ENCODE measurements at regions not wholly inside any gene's neighbourhood (a gene's known extent, or its start where the extent isn't known, plus 50 kb on each side); places are given as distances from the start of the nearest gene placed in this dataset.
"Not testable (repeated sequence)": the region's sequence is repeated elsewhere in the genome, so short reads cannot be mapped to it uniquely, and the experiment has no call there.

DNA sequence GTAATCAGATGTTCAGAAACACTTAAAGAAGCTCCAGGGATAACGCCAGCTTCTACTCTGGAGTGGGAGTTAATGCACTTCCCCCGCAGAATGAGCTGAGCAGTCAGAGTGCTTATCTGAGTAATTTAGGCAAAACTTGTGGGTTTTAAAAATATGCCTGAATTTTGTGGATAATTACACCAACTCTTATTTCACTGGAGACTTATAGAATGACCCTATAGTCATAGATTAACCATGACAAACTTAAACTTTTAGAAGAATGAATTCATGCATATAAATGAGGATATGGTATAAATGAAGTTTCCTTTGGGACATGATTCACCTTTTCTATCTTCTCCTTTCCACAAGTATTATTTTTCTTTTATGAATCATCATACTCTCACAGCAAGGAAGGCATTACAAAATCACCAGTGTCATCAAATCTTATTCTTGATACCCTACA is 241.1 kb upstream of the FBXO33 start:
- no peaks in the 10 kb centered on the region for H3K9me3 ChIP-seq (ENCODE audit: control insufficient read depth, low read length)

GRCh38 chr14:39668449-39668848 is 236.2 kb upstream of the FBXO33 start:
- H3K4me3 ChIP-seq (ENCODE audit: low read length) = no peak overlapping the region
- H3K9ac ChIP-seq (ENCODE audit: low read length) = no peak overlapping the region
- H3K27me3 ChIP-seq (replicated peaks; ENCODE audit: control insufficient read depth, insufficient read depth, low read length) = no peaks in the 10 kb centered on the region
- DNase-seq (ENCODE audit: low read depth) = no peak
- no peaks in the 10 kb centered on the region for H3K4me1 ChIP-seq (ENCODE audit: control insufficient read depth, insufficient read depth, low read length)
- H3K9me3 ChIP-seq (ENCODE audit: control insufficient read depth, low read length) = no peaks in the 10 kb centered on the region
- H3K36me3 ChIP-seq (ENCODE audit: control insufficient read depth, insufficient read depth, low read length, severe bottlenecking) = no peaks in the 10 kb centered on the region

More for the DNA sequence above, 241.1 kb upstream of the FBXO33 start:
- Histone ChIP-seq H3K9ac (ENCODE audit: low read length) (no peak overlapping the region), H3K36me3 (ENCODE audit: control insufficient read depth, insufficient read depth, low read length, severe bottlenecking) (no peaks in the 10 kb centered on the region), H3K4me1 (ENCODE audit: control insufficient read depth, insufficient read depth, low read length) (peaks cover 4% of the 10 kb centered on the region), H3K4me3 (ENCODE audit: low read length) (no peak overlapping the region), H3K27me3 (replicated peaks; ENCODE audit: control insufficient read depth, insufficient read depth, low read length) (no peaks in the 10 kb centered on the region)
- peak; percentile 3 for DNase-seq (ENCODE audit: low read depth)

GRCh38 chr14:39666386-39666785 is 234.2 kb upstream of the FBXO33 start:
- DNase-seq (ENCODE audit: low read depth) = no peak
- no peaks in the 10 kb centered on the region for H3K4me1 ChIP-seq (ENCODE audit: control insufficient read depth, insufficient read depth, low read length)
- H3K4me3 ChIP-seq (ENCODE audit: low read length) = no peak overlapping the region
- H3K27me3 ChIP-seq (replicated peaks; ENCODE audit: control insufficient read depth, insufficient read depth, low read length) = no peaks in the 10 kb centered on the region
- no peaks in the 10 kb centered on the region for H3K36me3 ChIP-seq (ENCODE audit: control insufficient read depth, insufficient read depth, low read length, severe bottlenecking)
- H3K9ac ChIP-seq (ENCODE audit: low read length) = no peak overlapping the region
- H3K9me3 ChIP-seq (ENCODE audit: control insufficient read depth, low read length) = no peaks in the 10 kb centered on the region

GRCh38 chr14:39665075-39665475 is 232.8 kb upstream of the FBXO33 start:
- Histone ChIP-seq H3K9me3 (ENCODE audit: control insufficient read depth, low read length) (no peaks in the 10 kb centered on the region), H3K4me1 (ENCODE audit: control insufficient read depth, insufficient read depth, low read length) (no peaks in the 10 kb centered on the region), H3K9ac (ENCODE audit: low read length) (no peak overlapping the region), H3K27me3 (replicated peaks; ENCODE audit: control insufficient read depth, insufficient read depth, low read length) (no peaks in the 10 kb centered on the region), H3K36me3 (ENCODE audit: control insufficient read depth, insufficient read depth, low read length, severe bottlenecking) (no peaks in the 10 kb centered on the region), H3K4me3 (ENCODE audit: low read length) (no peak overlapping the region)
- DNase-seq (ENCODE audit: low read depth) = no peak

GRCh38 chr14:39664646-39665045 is 232.4 kb upstream of the FBXO33 start:
- Histone ChIP-seq H3K9ac (ENCODE audit: low read length) (no peak overlapping the region), H3K27me3 (replicated peaks; ENCODE audit: control insufficient read depth, insufficient read depth, low read length) (no peaks in the 10 kb centered on the region), H3K9me3 (ENCODE audit: control insufficient read depth, low read length) (no peaks in the 10 kb centered on the region), H3K4me3 (ENCODE audit: low read length) (no peak overlapping the region), H3K4me1 (ENCODE audit: control insufficient read depth, insufficient read depth, low read length) (no peaks in the 10 kb centered on the region), H3K36me3 (ENCODE audit: control insufficient read depth, insufficient read depth, low read length, severe bottlenecking) (no peaks in the 10 kb centered on the region)
- no peak for DNase-seq (ENCODE audit: low read depth)

GRCh38 chr14:39641224-39641623 is 209.0 kb upstream of the FBXO33 start:
- Histone ChIP-seq H3K9ac (ENCODE audit: low read length) (no peak overlapping the region), H3K36me3 (ENCODE audit: control insufficient read depth, insufficient read depth, low read length, severe bottlenecking) (no peaks in the 10 kb centered on the region), H3K9me3 (ENCODE audit: control insufficient read depth, low read length) (no peaks in the 10 kb centered on the region), H3K4me1 (ENCODE audit: control insufficient read depth, insufficient read depth, low read length) (no peaks in the 10 kb centered on the region), H3K4me3 (ENCODE audit: low read length) (no peak overlapping the region), H3K27me3 (replicated peaks; ENCODE audit: control insufficient read depth, insufficient read depth, low read length) (no peaks in the 10 kb centered on the region)
- no peak for DNase-seq (ENCODE audit: low read depth)

- not testable (repeated sequence) for H3K27me3 ChIP-seq (replicated peaks; ENCODE audit: control insufficient read depth, insufficient read depth, low read length); H3K9me3 ChIP-seq (ENCODE audit: control insufficient read depth, low read length); H3K9ac ChIP-seq (ENCODE audit: low read length); H3K36me3 ChIP-seq (ENCODE audit: control insufficient read depth, insufficient read depth, low read length, severe bottlenecking); DNase-seq (ENCODE audit: low read depth); H3K4me3 ChIP-seq (ENCODE audit: low read length); H3K4me1 ChIP-seq (ENCODE audit: control insufficient read depth, insufficient read depth, low read length)
Measured at GRCh38 chr14:39639009-39639408, 206.8 kb upstream of the FBXO33 start.

DNA sequence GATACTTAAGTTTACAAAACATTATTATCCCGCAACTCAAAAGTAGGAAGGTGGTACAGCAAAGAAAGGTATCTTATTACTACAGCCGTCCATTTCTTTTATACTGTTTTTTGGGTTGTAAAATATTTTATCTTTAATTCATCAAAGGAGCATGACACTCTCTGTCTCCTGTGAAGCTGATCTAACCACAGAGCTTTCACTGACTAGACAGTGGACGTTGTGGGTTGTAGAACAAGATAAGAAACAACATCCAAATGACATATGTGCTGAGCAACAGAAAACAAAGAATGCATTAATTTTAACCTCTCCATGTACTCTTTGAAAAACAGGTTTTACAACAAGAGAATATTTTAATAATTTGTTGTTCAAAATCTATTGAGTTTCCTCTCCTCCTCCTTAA is 195.9 kb upstream of the FBXO33 start:
- Histone ChIP-seq H3K4me3 (ENCODE audit: low read length) (no peak overlapping the region), H3K9ac (ENCODE audit: low read length) (no peak overlapping the region), H3K27me3 (replicated peaks; ENCODE audit: control insufficient read depth, insufficient read depth, low read length) (no peaks in the 10 kb centered on the region), H3K9me3 (ENCODE audit: control insufficient read depth, low read length) (no peaks in the 10 kb centered on the region), H3K4me1 (ENCODE audit: control insufficient read depth, insufficient read depth, low read length) (no peaks in the 10 kb centered on the region), H3K36me3 (ENCODE audit: control insufficient read depth, insufficient read depth, low read length, severe bottlenecking) (no peaks in the 10 kb centered on the region)
- no peak for DNase-seq (ENCODE audit: low read depth)

GRCh38 chr14:39626589-39627576 is 194.7 kb upstream of the FBXO33 start:
- H3K4me1 ChIP-seq (ENCODE audit: control insufficient read depth, insufficient read depth, low read length) = no peaks in the 10 kb centered on the region
- H3K36me3 ChIP-seq (ENCODE audit: control insufficient read depth, insufficient read depth, low read length, severe bottlenecking) = no peaks in the 10 kb centered on the region
- no peak for DNase-seq (ENCODE audit: low read depth)
- H3K4me3 ChIP-seq (ENCODE audit: low read length) = no peak overlapping the region
- no peaks in the 10 kb centered on the region for H3K9me3 ChIP-seq (ENCODE audit: control insufficient read depth, low read length)
- H3K27me3 ChIP-seq (replicated peaks; ENCODE audit: control insufficient read depth, insufficient read depth, low read length) = no peaks in the 10 kb centered on the region
- H3K9ac ChIP-seq (ENCODE audit: low read length) = no peak overlapping the region

GRCh38 chr14:39621678-39622077 is 189.4 kb upstream of the FBXO33 start:
- no peaks in the 10 kb centered on the region for H3K27me3 ChIP-seq (replicated peaks; ENCODE audit: control insufficient read depth, insufficient read depth, low read length)

GRCh38 chr14:39621223-39621622 is 189.0 kb upstream of the FBXO33 start:
- no peak for DNase-seq (ENCODE audit: low read depth)
- H3K9me3 ChIP-seq (ENCODE audit: control insufficient read depth, low read length) = no peaks in the 10 kb centered on the region
- H3K4me3 ChIP-seq (ENCODE audit: low read length) = no peak overlapping the region
- H3K4me1 ChIP-seq (ENCODE audit: control insufficient read depth, insufficient read depth, low read length) = no peaks in the 10 kb centered on the region
- no peak overlapping the region for H3K9ac ChIP-seq (ENCODE audit: low read length)
- H3K36me3 ChIP-seq (ENCODE audit: control insufficient read depth, insufficient read depth, low read length, severe bottlenecking) = no peaks in the 10 kb centered on the region
- H3K27me3 ChIP-seq (replicated peaks; ENCODE audit: control insufficient read depth, insufficient read depth, low read length) = no peaks in the 10 kb centered on the region

More at GRCh38 chr14:39621678-39622077, 189.4 kb upstream of the FBXO33 start:
- Histone ChIP-seq H3K36me3 (ENCODE audit: control insufficient read depth, insufficient read depth, low read length, severe bottlenecking) (no peaks in the 10 kb centered on the region), H3K9ac (ENCODE audit: low read length) (no peak overlapping the region), H3K4me1 (ENCODE audit: control insufficient read depth, insufficient read depth, low read length) (no peaks in the 10 kb centered on the region), H3K4me3 (ENCODE audit: low read length) (no peak overlapping the region), H3K9me3 (ENCODE audit: control insufficient read depth, low read length) (no peaks in the 10 kb centered on the region)
- no peak for DNase-seq (ENCODE audit: low read depth)

Data from adipocyte (in vitro differentiated cells).